ENCODE measurements at regions not wholly inside any gene's neighbourhood (a gene's known extent, or its start where the extent isn't known, plus 50 kb on each side); places are given as distances from the start of the nearest gene placed in this dataset.

DNA sequence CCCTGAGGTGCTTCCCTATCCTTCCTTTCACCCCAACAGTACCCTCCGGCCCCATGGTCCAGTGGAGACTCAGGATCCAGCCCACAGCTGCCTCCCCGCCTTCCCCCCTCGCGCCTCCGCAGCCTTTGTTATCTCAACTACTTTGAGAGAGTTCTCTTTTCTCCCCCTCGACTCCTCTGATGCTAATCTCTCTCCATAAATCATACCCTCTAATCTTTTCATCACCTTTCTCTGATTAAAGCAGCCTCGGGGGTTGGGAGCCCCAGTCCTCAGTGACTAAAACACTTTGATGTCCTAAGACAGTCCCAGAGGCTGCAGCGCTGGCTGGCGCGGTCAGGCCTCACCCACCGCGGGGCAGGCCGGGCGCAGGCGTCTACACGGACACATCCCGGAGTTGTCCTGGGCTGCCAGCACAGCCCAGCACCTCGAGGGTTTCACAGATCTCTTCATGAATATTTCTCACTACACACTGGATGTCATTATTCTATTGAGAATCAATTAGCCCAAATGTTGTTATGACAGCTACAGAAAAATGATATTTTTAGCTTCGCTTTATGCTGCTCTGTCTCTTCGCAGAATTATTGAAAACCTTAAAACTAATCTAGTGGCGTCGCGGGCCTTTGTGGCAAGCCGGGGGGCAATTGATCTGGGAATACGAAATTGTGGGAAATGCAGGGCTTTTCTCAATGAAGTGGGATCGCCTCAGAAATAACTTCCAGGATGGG lies 289.5 kb downstream of the RRAGC start:
- DNase-seq: no peak

- no peak for DNase-seq
Measured at GRCh38 chr1:38568061-38568857, 291.3 kb downstream of the RRAGC start.

- DNase-seq: no peak
Measured at GRCh38 chr1:38567401-38567800, 292.2 kb downstream of the RRAGC start.

DNA sequence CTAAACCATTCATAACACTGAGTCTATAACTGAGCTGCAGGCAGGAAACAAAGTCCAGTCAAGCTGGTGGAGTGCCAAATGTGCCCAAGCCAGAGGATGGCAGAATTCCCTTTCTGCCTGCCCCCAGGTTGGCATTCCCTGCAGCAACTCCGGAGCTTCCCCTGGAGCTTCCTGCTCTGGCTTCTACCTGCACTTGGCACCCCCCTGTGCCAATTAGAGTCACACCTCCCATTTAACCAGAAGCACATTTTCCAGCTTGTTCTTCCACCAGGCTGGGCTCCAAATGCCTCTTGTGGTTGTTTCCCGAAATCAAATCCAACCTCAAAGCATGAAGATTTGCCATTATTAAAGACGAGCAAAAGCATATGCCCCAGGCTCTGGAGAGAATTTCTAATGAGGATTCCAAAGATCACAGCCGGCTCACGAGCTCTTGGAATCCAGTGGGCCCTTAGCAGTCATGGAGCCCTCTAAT lies 294.5 kb downstream of the RRAGC start:
- no peak for DNase-seq

DNA sequence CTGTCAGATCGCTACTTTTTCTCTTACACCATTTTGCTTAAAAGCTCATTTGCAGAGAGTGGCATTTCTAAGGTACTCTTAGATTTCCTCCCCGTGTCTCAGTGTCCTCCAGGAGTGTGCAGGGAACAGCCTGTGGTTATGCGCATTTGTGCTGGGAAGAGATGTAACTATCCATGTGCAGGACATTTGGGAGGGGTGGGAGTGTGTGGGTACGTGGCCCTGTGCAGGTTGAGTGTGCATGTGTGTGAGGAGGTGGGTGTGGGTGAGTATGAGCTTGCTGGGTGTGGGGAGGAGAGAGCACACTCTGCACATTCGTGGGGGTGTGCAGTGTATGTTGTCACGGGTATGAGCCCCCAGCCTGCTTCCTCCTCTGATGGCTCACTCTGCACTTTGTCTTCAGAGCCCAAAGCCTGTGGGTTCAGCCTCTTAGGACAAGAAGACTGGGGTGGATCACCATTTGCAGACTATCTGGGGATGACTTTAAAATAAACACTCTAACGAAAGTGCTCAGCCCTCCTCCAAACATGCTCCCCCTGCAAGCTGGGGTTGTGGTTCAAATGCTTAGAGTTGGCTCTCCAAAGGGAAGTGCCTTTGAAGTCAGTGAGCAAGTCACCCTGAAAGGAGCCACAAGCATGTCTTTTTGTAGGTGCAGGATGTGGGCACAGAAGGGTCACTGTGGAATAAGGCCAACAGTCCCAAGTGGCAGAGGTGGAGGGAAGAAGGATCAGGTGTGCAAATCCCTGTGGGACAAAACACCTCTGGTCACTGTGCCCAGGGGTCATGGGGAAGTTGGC lies 295.4 kb downstream of the RRAGC start:
- no peak for DNase-seq

- DNase-seq: no peak
Measured at GRCh38 chr1:38561725-38562124, 297.8 kb downstream of the RRAGC start.

DNA sequence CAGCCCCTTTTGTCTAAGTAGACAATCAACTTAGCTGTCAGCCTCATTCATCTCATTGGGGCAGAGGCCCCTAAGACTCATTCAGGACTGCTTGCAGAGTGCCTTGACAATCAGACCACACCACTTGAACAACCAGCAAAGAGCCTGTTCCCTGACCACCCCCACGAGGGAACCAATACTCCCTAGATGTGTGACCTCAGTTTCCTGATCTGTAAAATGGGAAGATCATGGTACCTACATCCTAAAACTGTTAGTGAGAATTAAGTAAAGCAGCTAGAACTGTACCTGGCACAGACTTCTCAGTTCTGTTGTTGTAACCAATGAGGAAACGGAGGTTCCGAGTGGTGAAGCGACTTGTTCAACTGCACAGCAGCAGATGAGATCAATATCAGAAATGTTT lies 298.5 kb downstream of the RRAGC start:
- no peak for DNase-seq

GRCh38 chr1:38560457-38560856 lies 299.1 kb downstream of the RRAGC start:
- no peak for DNase-seq

- DNase-seq: peak; percentile 85 to 88
Measured at GRCh38 chr1:38559446-38560165, 300.0 kb downstream of the RRAGC start.

DNA sequence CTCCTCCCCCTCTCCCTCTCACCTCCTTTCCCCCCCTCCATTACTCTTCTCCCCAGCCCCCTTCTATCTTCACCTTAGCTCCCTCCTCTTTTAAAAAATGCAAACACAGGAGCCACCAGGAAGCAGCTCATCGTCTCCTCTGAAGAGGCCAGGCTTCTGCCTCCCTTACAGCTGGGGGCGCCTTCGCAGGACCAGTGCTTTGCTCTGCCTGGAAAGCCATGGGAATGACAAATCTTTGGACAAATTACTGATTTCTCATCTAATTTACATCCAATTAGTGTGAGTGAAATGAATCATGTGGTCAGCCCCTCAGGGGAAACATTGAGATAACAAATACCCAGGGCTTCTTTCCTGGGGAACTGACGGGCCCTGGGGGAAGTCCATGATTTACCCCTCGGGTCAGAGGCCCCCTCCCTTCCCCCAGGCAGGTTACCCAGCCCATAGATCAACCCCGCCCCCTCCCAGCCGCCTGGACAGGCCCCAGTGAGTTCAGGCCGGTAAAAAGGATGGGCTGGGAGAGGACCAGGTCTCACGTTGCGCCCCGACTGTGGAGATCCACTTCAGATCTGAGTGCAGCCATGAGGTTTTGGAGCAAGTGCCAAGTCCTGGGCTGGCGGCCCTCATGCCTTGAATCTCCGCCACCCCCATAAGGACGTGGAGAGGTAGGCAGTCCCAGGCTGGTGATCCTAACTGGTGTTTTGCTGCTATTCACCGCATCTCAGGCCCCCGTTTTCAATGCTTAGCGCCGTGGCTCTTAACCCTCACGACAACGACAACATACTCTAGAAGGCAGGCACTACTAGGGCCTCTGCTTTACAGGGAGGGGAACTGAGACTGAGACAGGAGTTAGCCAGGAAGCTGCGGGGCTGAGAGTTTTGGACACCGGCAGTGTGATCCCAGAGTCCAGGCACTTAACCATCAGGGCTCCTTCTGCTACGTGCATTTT lies 300.8 kb downstream of the RRAGC start:
- DNase-seq: no peak

GRCh38 chr1:38558055-38558454 lies 301.5 kb downstream of the RRAGC start:
- DNase-seq: no peak

- no peak for DNase-seq
Measured at GRCh38 chr1:38555594-38555993, 304.0 kb downstream of the RRAGC start.

- DNase-seq: no peak
Measured at GRCh38 chr1:38555130-38555529, 304.4 kb downstream of the RRAGC start.

- no peak for DNase-seq
Measured at GRCh38 chr1:38551318-38552307, 308.0 kb downstream of the RRAGC start.

GRCh38 chr1:38549191-38549590 lies 310.4 kb downstream of the RRAGC start:
- no peak for DNase-seq

GRCh38 chr1:38547321-38547720 lies 312.3 kb downstream of the RRAGC start:
- no peak for DNase-seq

- DNase-seq: no peak
Measured at GRCh38 chr1:38546636-38547035, 312.9 kb downstream of the RRAGC start.

- no peak for DNase-seq
Measured at GRCh38 chr1:38541223-38541622, 318.3 kb downstream of the RRAGC start.

DNA sequence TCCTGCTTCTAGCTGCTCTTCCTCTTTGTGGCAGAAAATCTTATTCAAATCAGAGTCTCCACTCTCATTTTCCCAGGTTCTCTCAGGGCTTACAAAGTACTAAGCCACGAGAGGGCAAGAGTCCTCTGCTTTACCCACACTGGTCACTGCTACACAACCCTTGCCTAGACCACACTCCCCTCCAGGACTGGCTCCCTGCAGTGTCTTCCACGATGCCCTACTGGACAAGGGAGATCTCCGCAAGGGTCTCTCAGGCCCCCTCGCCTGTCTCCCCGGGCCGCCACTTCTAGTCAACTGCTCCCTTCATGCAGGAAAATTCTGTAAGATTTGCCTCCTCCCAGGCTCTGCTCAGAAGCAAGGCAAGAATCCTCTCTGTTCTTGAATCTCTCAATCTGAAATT lies 319.6 kb downstream of the RRAGC start:
- no peak for DNase-seq

DNA sequence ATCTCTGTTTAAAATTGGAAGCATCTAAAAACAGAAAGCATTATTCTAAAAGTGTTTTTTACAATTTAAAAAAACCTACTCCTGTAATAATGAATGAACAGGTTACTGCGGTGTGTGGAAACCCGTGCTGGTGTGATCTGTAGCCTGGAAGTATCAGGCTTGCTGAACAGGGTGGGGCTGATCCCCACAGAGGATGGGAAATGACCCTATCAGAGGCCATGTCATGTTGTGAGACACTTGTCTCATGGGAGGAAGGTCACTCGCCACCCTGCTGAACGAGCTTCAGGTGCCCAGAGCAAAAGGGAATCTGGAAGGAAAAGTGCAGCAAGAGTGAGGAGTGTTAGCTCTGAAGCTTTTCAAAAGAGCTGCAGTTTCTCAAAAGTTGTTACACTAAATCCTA lies 320.7 kb downstream of the RRAGC start:
- DNase-seq: no peak

Measured in CD4-positive, alpha-beta T cell treated with Interleukin-4 for 1 hour (primary cell).